Heart left ventricle (tissue), 16 donors: ENCODE measurements at regions not wholly inside any gene's neighbourhood (a gene's known extent, or its start where the extent isn't known, plus 50 kb on each side); places are given as distances from the start of the nearest gene placed in this dataset.

Source experiments
- ATAC-seq, 4 donors: fragments of 200-7000 bp; cut with Tn5 transposase; one replicate each; pipeline ENCODE4 v1.9.1; 2020 to 2022; ENCODE audit warnings: moderate library complexity in 4 of 4, mild to moderate bottlenecking in 3 of 4, moderate number of reproducible peaks in 1 of 4
- DNase-seq, 5 donors: peaks; one replicate each; pipeline ENCODE4 v3.0.0-alpha.2; 2020
- H3K27ac ChIP-seq, 12 donors: fragments of 200-600 bp; sonication (generic) in 4 of 12; one replicate each; pipeline versions ENCODE4 v1.5.0 to v1.8.0; 2016 to 2022; ENCODE audit warnings: mild to moderate bottlenecking in 2 of 12
- H3K27me3 ChIP-seq, 9 donors: fragments of 200-600 bp; sonication (generic) in 2 of 9; one replicate each; pipeline versions ENCODE4 v1.5.1 to v1.8.0; 2016 to 2022; ENCODE audit warnings: mild to moderate bottlenecking in 3 of 9
- H3K36me3 ChIP-seq, 9 donors: fragments of 200-600 bp; sonication (generic) in 2 of 9; one replicate each; pipeline versions ENCODE4 v1.5.0 to v1.8.0; 2018 to 2022; ENCODE audit warnings: mild to moderate bottlenecking in 2 of 9
- H3K4me1 ChIP-seq, 12 donors: fragments of 200-600 bp; sonication (generic) in 4 of 12; one replicate each; pipeline versions ENCODE4 v1.5.0 to v1.8.0; 2016 to 2022; ENCODE audit warnings: mild to moderate bottlenecking in 3 of 12
- H3K4me3 ChIP-seq, 12 donors: fragments of 200-600 bp; sonication (generic) in 4 of 12; one replicate each; pipeline versions ENCODE4 v1.5.0 to v1.8.0; 2017 to 2022; ENCODE audit warnings: mild to moderate bottlenecking in 9 of 12, moderate library complexity in 4 of 12
- H3K9me3 ChIP-seq, 12 donors: fragments of 200-600 bp; sonication (generic) in 4 of 12; one replicate each; pipeline versions ENCODE4 v1.5.0 to v1.8.0; 2016 to 2022; ENCODE audit warnings: mild to moderate bottlenecking in 1 of 12
- POLR2A ChIP-seq, 2 donors: fragments of 450-650 bp; IDR thresholded peaks; one replicate each; pipeline ENCODE4 v1.6.1; 2017; ENCODE audit warnings: antibody characterized with exemption in 2 of 2, mild to moderate bottlenecking in 2 of 2, moderate library complexity in 2 of 2
- WGBS, 4 donors: extraction: QIAGEN DNeasy Blood & Tissue Kit in 2 of 4; methylation state at CpG; one replicate each; pipeline versions ENCODE4 v1.1.5 to v1.1.7; 2013 to 2018; 5-methylcytosine and 5-hydroxymethylcytosine counted together
- intact Hi-C, 10 donors: fragments of 100-400 bp; cut with DNase I; formaldehyde crosslinking; loops; one replicate each; pipeline versions ENCODE4 v1.11.1 to v1.14.2; 2022
- TF ChIP-seq, protein P1 (sequence below), 12 donors: fragments of 200-600 bp; sonication (generic) in 4 of 12; IDR thresholded peaks; one replicate each; pipeline versions ENCODE4 v1.5.0 to v1.8.0; 2018 to 2022; ENCODE audit warnings: antibody characterized with exemption in 12 of 12, mild to moderate bottlenecking in 5 of 12
- donor health status: ischemic (EF 13 %, LVEDD 7.1; RV severe dilation, severe dysfunction).
- donor health status: healthy with polysubstance abuse.
- donor health status: DM: no; HTN: yes; CAD: no.
- donor health status: DM: no; HTN: no; CAD: no.
- donor health status: ischemic (EF 25% LVEDD 6.9; RV normal size, moderate dysfunction).
- donor health status: ischemic (EF 25% LVEDD 5.7; RV mildly dilated, moderate dysfunction).
- donor health status: healthy.
- donor health status: DM: yes; HTN: yes; CAD: no.
- donor health status: ischemic (EF 35%, LVEDD 5.7; RV mildly dilated, moderate dysfunction).
- donor health status: nonischemic (EF 11% LVEDD 7.7; RV severe dilation, severe dysfunction).
- donor health status: DM: yes; HTN: yes; CAD: no.
- donor health status: PGD.
- donor health status: ischemic (EF 29% LVEDD 5.4; RV normal size, mild dysfunction).
- donor health status: nonischemic (EF 23%, LVEDD 6.1; RV moderate dilation, normal function).

DNA sequence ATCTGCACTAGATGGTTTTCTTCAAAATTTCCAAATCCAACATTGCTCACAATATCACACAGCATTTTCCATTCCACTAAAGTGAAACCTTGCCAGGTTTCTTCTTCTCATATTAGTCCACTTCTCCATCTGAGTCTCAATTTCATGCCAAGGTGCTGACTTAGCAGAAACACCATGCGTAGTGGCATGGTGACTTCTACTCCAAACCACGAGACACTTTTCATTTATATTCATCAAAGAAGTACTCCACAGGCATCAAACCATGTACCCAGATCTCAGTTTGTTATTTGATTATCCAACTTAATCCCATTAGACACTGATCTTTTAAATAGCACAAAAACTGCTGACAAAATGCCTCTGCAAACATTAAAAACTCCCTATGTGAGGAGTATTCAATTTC lies 233.4 kb upstream of the ITGA1 start:
- intact Hi-C loops: no loop called here
- Histone ChIP-seq H3K27me3 (no peaks in the 10 kb centered on the region), H3K4me1 (no peaks in the 10 kb centered on the region), H3K9me3 (peaks cover 0 to 11% (median 0%) of the 10 kb centered on the region in 12 donors), H3K36me3 (no peaks in the 10 kb centered on the region), H3K27ac (no peak overlapping the region), H3K4me3 (no peak overlapping the region)
- DNase-seq (no peak), ATAC-seq (no peak)
- TF ChIP-seq POLR2A (IDR thresholded peaks at IDR 0.05): no peak
- TF ChIP-seq, protein P1, sequence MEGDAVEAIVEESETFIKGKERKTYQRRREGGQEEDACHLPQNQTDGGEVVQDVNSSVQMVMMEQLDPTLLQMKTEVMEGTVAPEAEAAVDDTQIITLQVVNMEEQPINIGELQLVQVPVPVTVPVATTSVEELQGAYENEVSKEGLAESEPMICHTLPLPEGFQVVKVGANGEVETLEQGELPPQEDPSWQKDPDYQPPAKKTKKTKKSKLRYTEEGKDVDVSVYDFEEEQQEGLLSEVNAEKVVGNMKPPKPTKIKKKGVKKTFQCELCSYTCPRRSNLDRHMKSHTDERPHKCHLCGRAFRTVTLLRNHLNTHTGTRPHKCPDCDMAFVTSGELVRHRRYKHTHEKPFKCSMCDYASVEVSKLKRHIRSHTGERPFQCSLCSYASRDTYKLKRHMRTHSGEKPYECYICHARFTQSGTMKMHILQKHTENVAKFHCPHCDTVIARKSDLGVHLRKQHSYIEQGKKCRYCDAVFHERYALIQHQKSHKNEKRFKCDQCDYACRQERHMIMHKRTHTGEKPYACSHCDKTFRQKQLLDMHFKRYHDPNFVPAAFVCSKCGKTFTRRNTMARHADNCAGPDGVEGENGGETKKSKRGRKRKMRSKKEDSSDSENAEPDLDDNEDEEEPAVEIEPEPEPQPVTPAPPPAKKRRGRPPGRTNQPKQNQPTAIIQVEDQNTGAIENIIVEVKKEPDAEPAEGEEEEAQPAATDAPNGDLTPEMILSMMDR (IDR thresholded peaks at IDR 0.05): no peak
- 78 to 84% (median 81%) methylated on average over 2 of the region's 2 CpGs for WGBS, 4 donors

DNA sequence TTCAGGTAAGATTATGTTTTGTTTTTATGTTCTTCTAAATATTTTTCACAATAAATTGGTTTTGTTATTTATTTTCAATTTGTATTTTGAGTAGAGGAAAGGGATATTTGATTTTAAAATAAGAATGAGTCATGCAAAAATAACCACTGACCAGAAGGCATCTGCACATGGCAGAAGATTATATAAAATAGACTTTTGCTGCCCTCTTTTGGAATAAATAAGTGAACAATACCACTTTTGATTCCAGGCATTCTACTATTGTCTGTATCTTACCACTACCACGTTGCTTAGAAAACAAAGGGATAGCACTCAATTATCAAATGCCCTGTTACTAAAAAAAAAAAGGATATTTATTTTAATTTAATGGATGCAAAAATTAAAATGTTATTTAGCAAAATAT lies 227.3 kb upstream of the ITGA1 start:
- Histone ChIP-seq H3K4me3 (no peak overlapping the region), H3K4me1 (no peaks in the 10 kb centered on the region), H3K27me3 (no peaks in the 10 kb centered on the region), H3K9me3 (no peaks in the 10 kb centered on the region), H3K36me3 (no peaks in the 10 kb centered on the region), H3K27ac (no peak overlapping the region)
- DNase-seq (no peak), ATAC-seq (no peak)
- 9 to 17% (median 12%) methylated on average over 1 of the region's 1 CpG for WGBS, 4 donors
- TF ChIP-seq, protein P1 (IDR thresholded peaks at IDR 0.05): no peak
- no peak for TF ChIP-seq POLR2A (IDR thresholded peaks at IDR 0.05)
- intact Hi-C loops: no loop called here

DNA sequence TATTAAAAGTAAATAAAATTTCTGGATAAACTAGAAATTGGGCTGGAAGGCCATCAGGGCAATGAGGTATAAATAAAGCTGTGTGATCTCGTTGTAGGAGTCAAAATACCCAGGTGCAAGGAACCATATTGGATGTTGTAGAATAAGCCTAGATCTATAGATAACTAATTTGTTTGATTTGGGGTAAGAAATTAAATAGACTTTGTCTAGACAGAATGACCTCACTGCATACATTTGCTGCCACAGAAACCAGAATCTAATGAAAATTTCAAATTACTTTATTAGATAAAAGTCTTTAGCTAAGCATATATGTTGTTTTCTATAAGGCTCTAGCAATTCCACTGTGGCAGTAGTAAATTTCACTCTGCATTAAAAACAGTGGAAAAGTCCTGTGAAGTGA lies 225.2 kb upstream of the ITGA1 start:
- Histone ChIP-seq H3K4me3 (no peak overlapping the region), H3K9me3 (no peaks in the 10 kb centered on the region), H3K4me1 (no peaks in the 10 kb centered on the region), H3K36me3 (no peaks in the 10 kb centered on the region), H3K27me3 (no peaks in the 10 kb centered on the region), H3K27ac (no peak overlapping the region)
- WGBS, 4 donors: 62 to 81% (median 72%) methylated on average over 1 of the region's 1 CpG
- DNase-seq (no peak), ATAC-seq (no peak)
- intact Hi-C loops: no loop called here
- no peak for TF ChIP-seq POLR2A (IDR thresholded peaks at IDR 0.05)
- TF ChIP-seq, protein P1 (IDR thresholded peaks at IDR 0.05): no peak

DNA sequence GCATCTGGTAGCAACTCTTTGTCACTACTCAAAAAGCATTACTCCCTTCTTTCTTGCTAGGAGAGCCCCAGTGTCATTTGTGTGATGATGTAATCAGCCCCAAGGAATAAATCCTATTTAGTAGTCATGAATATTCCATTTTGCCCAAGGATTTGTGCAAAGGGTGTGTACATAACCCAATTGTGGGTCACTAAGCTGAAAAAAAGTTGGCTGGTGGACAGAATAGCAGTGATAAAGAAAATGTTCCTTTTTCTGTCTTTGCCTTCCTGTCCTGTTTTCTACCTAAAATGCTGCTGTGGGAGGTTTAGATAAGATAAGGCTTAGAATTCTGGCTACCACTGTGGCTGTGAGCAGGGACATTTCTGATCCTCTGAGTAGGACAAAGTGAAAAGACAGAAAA lies 223.1 kb upstream of the ITGA1 start:
- DNase-seq: no peak
- Histone ChIP-seq H3K27ac (no peak overlapping the region), H3K36me3 (no peaks in the 10 kb centered on the region), H3K27me3 (no peaks in the 10 kb centered on the region), H3K4me1 (no peaks in the 10 kb centered on the region), H3K9me3 (peaks cover 0 to 6% (median 0%) of the 10 kb centered on the region in 12 donors), H3K4me3 (no peak overlapping the region)
- intact Hi-C loops: no loop called here
- TF ChIP-seq, protein P1 (IDR thresholded peaks at IDR 0.05): no peak
- TF ChIP-seq POLR2A (IDR thresholded peaks at IDR 0.05): no peak
- ATAC-seq: no peak
